KBM-7 (cell line): ENCODE measurements at regions not wholly inside any gene's neighbourhood (a gene's known extent, or its start where the extent isn't known, plus 50 kb on each side); places are given as distances from the start of the nearest gene placed in this dataset.

Experiments used
- DNase-seq: peaks from one replicate; pipeline ENCODE4 v3.0.0-alpha.2; 2015
- in situ Hi-C: fragments of 300-500 bp; cut with MboI; formaldehyde crosslinking; loops from 2 replicates; pipeline ENCODE4 v1.14.3; 2020; ENCODE audit warnings: low sequenced_read_pairs, low pct_unique_long_range_greater_than_20kb, mixed read lengths

DNA sequence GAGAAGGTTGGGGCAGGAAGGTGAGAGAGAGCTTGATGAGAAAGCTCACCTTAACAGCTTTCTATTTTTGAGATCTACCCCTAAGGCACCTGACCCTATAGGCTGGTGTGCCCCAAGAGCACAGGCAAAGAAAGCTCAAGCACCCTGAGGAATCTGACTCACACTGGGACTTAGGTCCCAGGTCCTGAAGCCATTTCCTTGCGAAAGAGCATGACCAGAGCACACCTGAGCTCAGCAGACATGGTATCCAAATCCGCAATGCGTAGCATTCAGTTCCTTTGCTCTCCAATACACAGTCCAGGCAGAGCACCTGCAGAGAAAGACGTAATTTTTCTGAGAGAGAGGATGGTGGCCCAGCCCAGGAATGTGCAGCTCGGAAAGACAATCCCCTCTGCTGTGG lies 112.1 kb upstream of the LPP start:
- in situ Hi-C loops = no loop called here
- no peak for DNase-seq

DNA sequence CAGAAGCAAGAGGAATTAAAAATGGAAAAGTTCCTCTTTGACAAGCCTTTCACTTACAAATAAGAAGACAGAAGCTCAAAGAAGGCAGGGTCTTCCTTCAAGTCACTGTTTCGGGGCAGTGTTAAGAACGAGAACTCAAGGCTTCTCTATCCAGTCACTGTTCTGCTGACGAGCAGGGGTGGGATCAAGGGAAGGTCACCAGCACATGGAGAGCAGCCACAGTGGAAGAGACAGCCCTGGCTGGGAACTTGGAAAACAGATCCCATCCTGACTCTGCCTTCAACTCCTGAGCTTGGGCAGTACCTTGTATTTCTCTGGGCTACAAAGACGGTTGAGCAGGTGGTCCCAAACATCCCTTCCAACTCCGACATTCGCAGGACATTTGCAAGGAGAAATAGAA lies 111.5 kb upstream of the LPP start:
- in situ Hi-C loops = no loop called here
- no peak for DNase-seq

DNA sequence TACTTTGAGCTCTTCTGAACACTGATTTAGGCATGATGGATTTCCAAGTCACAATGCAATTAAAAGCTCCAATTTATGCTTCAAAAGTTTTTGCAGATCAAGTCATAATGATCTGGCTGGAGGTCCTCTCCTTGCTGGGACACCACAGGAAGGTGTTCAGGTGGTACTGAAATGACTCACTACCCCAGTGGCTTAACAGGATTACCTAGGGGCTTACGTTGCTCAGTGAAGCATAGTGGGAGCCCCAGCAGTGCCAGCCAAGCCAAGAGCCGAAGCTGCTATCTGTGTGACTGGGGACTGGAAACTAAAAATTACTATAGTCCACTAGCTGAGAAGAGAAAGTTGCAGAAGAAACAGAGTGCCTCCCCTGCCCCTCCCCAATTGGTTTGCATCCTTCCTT lies 110.1 kb upstream of the LPP start:
- no peak for DNase-seq
- in situ Hi-C loops = no loop called here

DNA sequence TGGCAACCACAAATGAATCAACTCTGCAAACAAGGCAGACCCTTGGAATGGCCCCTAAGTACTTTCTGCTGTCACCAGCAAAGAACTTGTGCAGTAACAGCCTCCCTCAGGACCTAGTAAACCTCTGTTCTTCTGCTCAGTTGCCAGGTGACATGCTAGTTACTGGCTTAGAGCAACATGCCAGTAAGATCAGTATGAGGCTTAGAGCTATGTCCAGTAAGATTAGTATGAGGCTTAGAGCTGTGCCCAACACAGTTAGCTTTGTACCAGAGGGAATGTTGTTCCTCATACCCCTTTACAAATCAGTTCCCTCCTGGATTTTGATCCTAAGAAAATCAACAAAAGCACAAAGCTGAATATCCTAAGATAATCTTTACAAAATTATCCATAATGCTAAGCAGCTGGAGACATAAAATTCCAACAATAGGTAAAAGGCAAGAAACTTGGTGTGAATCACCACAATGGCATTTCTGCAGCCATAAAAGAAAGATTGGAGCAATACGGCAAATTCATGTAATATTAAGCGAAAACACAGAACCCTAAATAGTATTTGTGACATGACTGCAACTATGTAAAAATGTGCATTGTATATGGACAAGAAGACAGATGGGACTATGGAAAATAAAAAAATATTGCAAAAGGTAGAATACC lies 107.3 kb upstream of the LPP start:
- in situ Hi-C loops = no loop called here
- no peak for DNase-seq

DNA sequence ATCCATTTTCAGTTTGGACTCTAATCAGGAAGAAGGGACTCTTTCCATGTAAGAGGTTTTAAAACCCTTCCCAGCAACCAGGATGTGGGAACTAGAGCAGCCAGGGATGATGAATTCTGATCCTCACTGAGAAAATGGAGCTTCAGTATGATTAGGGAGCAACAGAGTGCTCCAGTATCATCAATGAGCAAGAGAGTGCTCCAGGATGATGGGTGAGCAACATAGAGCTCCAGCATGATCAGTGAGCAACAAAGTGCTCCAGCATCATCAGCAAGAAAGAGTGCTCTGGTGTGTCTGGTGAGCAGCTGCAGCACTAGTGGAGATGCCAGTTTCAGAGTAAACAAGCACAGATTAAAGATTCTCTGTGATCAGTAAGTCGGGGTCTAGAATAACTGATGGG lies 106.4 kb upstream of the LPP start:
- in situ Hi-C loops = no loop called here
- DNase-seq = no peak

DNA sequence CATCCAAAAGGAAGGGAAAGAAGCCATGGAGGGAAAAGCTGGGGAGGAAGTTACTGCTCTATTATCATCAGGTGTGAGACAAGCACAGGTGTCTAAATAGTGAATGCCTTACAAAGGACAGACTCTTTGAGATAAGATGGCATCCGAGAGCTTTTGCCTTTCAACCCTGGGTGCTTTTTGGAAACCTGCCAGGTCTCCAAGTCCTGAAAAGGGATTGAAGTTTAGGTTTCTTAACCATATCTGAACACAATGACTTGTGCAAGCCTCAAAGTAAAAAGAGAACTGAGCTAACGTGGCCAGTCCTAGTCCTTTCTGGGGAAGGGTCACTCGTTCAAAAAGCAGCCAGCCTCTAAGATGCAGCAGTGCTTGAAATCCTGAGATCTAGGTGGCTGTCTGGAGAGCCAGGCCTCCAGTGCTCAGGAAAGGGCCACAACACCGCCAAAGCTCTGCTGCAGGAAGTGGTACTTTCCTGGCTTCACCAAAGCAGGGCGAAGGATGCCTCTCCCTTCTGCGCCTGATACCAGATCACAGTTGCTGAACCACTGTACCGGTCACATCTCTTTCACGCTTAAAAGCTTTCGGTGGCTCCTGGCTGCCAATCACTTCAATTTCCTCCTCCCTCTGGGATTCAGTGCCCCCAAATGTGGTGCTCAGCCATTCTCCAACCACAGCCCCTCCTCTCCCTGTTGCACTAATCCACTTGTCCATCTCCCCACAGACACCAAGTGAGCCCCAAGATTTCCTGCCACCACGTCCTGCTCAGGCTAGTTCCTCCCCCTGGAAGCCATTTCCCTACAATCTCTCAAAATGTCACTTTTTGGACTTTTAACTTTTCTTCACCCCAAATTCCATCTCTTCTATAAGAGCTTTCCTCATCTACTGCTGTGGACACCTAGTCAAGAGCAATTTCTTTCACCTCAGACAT lies 104.1 kb upstream of the LPP start:
- in situ Hi-C loops = no loop called here
- no peak for DNase-seq

DNA sequence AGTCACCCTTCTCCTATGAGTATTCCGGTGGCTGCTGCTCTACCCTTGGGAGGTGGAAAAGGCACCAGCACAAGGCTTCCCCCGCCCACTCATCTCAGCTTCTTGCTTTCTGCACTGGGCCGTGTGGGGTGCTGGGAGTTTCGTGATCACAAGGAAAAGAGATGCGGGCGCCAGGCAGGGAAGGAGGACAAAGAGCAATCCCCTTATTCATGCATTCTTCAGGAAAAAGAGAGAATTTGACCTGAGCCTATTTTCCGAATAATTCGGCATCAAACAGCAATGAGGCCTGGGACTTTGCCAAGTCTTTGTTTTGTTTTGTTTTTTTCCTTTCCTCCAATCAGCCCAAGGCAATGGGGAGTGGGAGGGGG lies 102.2 kb upstream of the LPP start:
- DNase-seq = no peak
- in situ Hi-C loops = no loop called here

DNA sequence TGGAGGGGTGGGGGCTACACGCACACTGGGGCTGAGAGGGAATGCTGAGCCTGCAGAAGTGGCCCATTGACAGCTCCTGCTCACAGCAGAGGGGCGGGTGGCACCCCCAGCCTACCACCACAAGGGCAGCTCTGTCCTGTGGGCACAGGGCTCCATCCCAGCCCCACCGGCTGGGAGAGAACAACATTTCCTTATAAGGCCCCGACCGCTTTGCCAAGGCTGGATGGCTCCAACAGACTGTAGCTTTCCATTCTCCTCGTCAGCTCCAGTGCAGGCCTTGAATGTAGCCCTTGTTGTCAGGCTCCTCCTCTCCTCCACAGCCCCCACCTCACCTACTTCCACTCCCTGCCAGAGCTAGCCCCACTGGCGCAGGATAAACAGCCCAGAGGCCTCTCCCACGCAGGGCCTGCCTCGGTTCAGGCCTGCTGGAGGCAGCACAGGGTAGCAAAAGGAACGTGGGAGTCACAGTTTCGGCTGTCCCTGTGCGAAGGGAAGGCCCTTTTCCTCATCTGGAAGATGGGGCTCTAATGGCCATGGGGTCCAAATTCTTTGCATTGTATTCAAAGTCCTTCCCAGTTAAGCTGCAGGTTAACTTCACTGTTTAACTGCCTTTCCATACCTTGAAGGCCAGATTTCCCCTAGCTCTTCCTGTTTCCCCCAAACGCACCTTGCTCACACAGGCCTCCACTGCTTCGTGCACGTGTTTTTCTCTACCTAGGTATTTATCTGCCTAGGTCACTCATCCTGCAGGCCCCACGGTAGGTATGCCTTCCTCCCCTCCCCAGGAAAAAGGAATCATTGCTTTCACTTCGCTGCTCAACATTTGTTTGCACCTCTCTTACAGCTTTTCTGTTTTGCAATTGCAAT lies 101.6 kb upstream of the LPP start:
- DNase-seq = peak; percentile 65
- in situ Hi-C loops = no loop called here

DNA sequence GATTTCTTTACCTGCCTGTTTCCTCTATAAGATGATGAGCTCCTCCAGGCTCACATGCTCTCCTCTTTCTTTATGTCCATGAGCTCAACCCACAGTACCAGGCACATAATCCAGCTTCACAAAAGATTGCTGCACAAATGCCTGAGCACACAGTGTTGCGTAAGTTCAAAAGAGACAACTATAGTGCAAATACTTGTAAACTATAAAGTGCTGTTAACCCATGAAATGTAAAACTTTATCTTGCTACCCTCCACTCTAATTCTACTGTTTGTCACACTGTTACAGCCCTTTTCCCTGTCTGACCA lies 101.0 kb upstream of the LPP start:
- in situ Hi-C loops = no loop called here
- no peak for DNase-seq

DNA sequence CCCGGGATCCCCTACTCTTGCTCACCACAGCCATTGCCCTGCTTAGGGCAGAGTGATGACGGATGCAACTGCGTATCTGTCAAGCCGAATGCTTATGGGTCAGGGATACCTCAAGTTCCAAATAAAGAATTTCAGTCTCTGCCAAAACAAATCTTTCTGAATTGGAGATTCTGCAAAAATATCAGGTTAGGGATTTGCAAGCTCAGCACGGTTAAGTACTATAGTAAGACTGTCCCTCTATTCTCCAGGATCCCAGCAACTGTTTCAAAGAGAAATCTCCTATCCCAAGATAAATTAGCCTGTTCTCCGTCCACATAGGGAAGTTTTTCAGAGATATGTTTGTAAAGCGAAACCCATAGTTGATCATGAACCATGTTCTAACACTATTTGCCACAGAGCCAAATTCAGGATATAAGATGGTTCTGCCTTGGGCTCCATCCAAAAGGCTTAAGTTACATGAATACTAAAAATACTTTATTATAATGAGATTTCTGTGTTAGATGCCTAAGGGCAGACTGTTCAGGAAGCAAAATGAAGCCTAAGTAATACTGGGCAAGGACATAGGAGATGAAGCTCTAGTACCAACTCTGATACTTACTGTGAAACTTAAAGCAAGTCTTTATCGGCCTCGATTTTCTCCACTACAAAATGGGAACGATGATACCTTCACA lies 100.1 kb upstream of the LPP start:
- in situ Hi-C loops = no loop called here
- no peak for DNase-seq

DNA sequence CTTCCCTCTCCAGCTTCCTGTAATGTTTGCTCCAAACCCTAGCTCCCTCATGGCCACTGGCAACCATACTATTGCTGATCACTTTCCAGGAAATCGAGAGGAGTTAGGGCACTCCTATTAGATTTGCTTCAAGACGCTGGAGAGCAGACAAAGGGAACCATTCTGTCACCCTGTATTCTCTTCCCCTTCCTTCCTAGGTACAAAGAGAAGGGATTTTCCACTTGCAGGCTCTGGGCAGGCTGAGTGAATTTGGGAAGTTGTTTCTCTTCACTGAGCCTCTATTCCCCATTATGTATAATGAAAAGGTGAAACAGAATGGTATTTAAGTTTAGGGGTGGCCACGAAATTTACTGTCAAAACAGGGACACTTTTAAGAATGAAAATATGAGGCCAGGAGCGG lies 99.4 kb upstream of the LPP start:
- no peak for DNase-seq
- in situ Hi-C loops = no loop called here

DNA sequence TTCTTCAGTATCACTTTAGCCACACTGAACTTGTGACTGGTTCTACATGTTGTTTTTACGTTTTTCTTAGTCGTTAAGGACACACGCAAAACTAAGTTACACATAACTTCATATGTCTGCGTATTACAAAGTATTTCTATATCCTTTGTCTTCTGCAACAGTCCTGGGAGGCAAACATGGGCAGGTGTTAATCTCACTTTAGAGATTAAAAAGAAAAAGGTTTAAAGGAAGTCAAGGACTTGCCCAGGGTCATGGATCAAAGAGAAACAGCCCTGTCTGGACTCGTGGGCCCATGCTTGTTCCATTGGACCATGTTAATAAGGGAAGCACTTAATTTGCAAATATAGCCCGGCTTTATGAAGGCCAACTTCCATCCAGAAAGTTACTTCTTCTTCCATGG lies 98.6 kb upstream of the LPP start:
- in situ Hi-C loops = no loop called here
- no peak for DNase-seq

DNA sequence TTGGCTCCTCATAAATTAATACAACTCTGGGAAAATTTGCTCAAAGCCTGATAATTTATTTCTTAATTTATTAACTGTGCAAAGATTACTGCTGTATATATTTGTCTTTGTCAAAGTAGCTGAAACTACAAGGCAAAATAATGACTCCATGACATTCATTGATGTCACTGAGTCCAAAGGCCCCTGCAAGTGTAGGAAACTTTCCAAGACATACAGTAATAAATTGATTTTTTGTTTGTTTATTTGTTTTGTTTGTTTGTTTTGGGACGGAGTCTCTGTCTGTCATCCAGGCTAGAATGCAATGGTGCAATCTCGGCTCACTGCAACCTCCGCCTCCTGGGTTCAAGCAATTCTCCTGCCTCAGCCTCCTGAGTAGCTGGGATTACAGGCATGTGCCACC lies 96.8 kb upstream of the LPP start:
- DNase-seq = no peak
- in situ Hi-C loops = no loop called here

DNA sequence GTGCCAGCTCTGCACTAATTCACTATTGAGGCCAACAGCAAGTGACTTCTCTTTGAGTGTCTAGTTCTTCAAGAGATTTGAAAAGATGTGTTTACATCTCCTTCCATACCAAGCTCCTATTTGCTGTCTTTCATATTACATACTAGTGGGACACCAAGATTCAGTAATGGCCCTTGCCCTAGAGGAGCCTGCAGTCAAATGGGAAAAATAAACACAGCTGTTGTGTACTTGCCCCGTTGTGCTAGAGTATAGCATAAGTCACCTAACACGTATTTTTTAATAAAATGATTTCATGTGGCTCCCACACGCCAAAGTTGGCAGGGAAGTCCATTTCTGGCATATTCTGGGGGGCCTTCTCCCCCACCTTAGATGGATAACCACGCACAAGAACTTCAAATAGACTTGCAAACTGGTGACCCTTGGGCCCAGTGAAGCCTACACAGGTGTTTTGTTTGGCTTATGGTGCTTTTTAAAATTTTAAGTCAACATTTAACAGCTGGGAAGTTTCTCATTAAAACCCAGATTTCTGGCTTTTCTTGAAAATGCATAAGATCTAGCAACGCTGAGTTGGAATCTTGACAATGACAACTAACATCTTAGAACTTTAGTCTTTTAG lies 95.3 kb upstream of the LPP start:
- DNase-seq = no peak
- in situ Hi-C loops = no loop called here

DNA sequence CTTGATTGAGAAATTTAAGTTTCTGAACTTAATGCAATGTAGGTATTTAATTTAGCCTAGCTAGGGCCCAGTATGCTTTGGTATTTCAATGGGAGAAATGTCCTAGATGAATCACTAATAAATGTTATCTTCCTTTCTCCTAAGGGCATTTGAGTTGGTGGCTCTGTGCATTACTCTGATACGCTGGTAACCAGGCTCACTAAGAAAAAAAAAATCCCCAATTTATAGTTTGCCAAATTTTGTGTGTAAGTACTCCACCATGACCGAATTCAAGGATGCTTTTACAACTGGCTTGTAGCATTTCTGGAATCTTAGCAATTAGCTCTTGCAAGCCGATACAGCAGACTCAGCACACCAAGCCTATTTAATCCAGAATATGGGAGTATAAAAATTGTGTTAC lies 94.6 kb upstream of the LPP start:
- DNase-seq = no peak
- in situ Hi-C loops = no loop called here

DNA sequence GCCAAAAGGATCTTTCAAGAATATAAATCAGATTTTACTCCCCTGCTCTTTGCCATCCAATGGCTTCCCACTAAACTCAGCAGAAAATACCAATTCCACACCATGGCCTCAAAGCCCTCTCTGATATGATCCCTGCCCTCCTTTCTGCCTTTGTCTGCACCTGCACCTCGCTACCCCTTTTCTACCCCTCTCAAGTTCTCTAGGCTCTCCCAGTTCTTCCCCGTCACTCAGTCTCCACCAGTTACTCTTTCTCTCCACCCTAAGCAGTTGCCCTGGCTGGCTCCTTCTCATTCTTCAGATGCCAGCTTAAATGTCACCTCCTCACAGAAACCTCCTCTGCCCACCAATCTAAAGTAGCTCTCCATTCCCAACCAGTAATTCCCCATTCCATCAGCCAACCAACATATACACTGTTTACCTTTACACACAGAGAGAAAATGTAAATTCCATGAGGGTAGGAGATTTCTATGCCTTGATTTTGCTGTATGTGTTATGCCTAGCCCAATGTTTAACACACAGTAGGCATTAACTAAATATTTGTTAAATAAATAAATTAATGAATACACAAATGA lies 93.6 kb upstream of the LPP start:
- in situ Hi-C loops = no loop called here
- DNase-seq = no peak

DNA sequence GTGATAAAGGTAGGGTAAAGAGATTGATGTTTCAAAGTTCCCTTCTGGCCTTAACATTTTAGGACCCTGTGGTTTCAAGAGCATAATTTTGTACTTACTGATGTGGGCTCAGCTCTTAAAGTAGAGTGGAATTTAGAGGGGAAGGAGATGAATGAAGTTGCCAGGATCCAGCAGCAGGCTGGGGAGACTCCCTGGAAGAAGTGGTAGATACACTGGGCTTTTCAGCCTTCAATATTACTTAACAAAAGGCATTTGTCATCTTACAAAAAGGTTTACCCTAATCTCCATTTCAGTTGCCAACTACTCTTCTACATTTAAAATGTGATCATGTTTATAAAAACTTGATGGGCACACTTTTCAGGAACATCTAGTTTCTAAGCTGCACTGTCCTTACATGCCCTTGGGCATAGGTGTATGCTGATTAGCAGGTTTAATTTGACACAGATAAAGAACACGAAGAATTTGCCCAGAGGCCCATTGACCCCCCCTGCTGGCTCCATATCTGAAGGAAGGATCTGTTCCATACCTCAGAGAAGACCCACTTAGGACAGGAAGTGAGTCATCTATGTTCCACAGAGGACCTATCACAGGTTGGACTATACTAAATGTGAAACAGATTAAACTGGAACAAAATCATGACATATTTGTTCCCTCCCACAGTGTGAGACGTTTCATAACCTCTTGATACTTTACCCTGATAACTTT lies 93.0 kb upstream of the LPP start:
- in situ Hi-C loops = no loop called here
- peak; percentile 70 for DNase-seq

DNA sequence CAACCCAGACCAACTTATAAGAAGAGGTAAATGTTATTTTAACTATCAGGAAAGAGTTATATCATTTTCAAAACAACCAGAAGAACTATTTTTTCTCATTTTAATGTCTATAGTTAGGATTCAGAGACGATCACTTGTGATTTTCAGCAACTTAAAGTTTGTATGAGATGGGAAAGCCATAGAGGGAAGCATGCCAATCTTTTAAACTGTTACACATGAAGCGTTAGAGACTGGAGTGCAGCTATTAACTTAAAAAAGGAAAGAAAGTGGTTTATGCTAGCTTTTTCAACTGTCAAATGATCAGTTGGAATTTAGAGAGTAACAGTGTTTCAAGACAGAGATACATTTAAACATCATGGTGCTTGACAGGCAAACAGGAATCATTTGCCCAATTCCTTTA lies 91.7 kb upstream of the LPP start:
- no peak for DNase-seq
- in situ Hi-C loops = no loop called here
